DND-41 (cell line): ENCODE measurements at regions not wholly inside any gene's neighbourhood (a gene's known extent, or its start where the extent isn't known, plus 50 kb on each side); places are given as distances from the start of the nearest gene placed in this dataset.

Experiments used
- ATAC-seq: fragments of 200-7000 bp; cut with Tn5 transposase; 3 replicates; pipeline ENCODE4 v1.9.1; 2021; ENCODE audit warnings: low read depth; ENCODE audit not compliant: insufficient read depth
- DNase-seq: peaks from one replicate; pipeline ENCODE4 v3.0.0-alpha.2; 2020
- H2AFZ ChIP-seq: 2 replicates; pipeline ENCODE4 v1.6.0; 2012; ENCODE audit warnings: low read depth, low read length
- H3K27ac ChIP-seq: 2 replicates; pipeline ENCODE4 v1.5.1; 2012; ENCODE audit warnings: low read length, inconsistent platforms
- H3K27me3 ChIP-seq: fragments of 200-600 bp; sonication (generic); 2 replicates; pipeline ENCODE4 v1.6.0; 2012; ENCODE audit warnings: low read length, mild to moderate bottlenecking, inconsistent platforms; ENCODE audit not compliant: insufficient read depth, poor library complexity
- H3K36me3 ChIP-seq: 2 replicates; pipeline ENCODE4 v1.5.1; 2012; ENCODE audit warnings: low read length, inconsistent platforms; ENCODE audit not compliant: insufficient read depth
- H3K4me1 ChIP-seq: 2 replicates; pipeline ENCODE4 v1.5.1; 2012; ENCODE audit warnings: mild to moderate bottlenecking, low read length; ENCODE audit not compliant: insufficient read depth
- H3K4me2 ChIP-seq: 2 replicates; pipeline ENCODE4 v1.6.0; 2012; ENCODE audit warnings: mild to moderate bottlenecking, moderate library complexity, low read length, inconsistent platforms; ENCODE audit not compliant: insufficient read depth
- H3K4me3 ChIP-seq, 2 experiments: fragments of 200-600 bp in 1 of 2; shearing (Covaris generic) in 1 of 2; 2 replicates each; pipeline ENCODE4 v1.5.1; 2012 to 2016; ENCODE audit warnings: inconsistent platforms in 2 of 2, low read length in 2 of 2, mild to moderate bottlenecking in 2 of 2, low read depth in 1 of 2, moderate library complexity in 1 of 2
- H3K79me2 ChIP-seq: 2 replicates; pipeline ENCODE4 v1.6.0; 2012; ENCODE audit warnings: low read length, inconsistent platforms; ENCODE audit not compliant: insufficient read depth
- H3K9ac ChIP-seq: 2 replicates; pipeline ENCODE4 v1.6.0; 2012; ENCODE audit warnings: low read depth, mild to moderate bottlenecking, inconsistent platforms, low read length, moderate library complexity
- H3K9me3 ChIP-seq: 2 replicates; pipeline ENCODE4 v1.5.1; 2012; ENCODE audit warnings: low read length, moderate library complexity, mild to moderate bottlenecking, inconsistent platforms; ENCODE audit not compliant: insufficient read depth, severe bottlenecking
- H4K20me1 ChIP-seq: 2 replicates; pipeline ENCODE4 v1.6.0; 2012; ENCODE audit warnings: low read length; ENCODE audit not compliant: insufficient read depth
- CTCF ChIP-seq: IDR thresholded peaks from 2 replicates; pipeline ENCODE4 v1.5.1; 2012; ENCODE audit warnings: borderline replicate concordance, low read length, moderate library complexity, mild to moderate bottlenecking; ENCODE audit not compliant: poor library complexity, severe bottlenecking; ENCODE audit errors: extremely low read depth
- EZH2 ChIP-seq: IDR thresholded peaks from 3 replicates; pipeline ENCODE4 v1.6.1; 2012; ENCODE audit warnings: borderline replicate concordance, low read depth, mild to moderate bottlenecking, moderate library complexity, low read length, inconsistent platforms; ENCODE audit not compliant: severe bottlenecking

- Histone ChIP-seq H4K20me1 (no peaks in the 10 kb centered on the region), H2AFZ (no peak overlapping the region), H3K4me3 (no peak overlapping the region), H3K9me3 (no peaks in the 10 kb centered on the region), H3K27me3 (peaks cover 3% of the 10 kb centered on the region), H3K9ac (no peak overlapping the region), H3K79me2 (no peaks in the 10 kb centered on the region), H3K36me3 (no peaks in the 10 kb centered on the region), H3K27ac (no peak overlapping the region), H3K4me1 (no peaks in the 10 kb centered on the region), H3K4me2 (no peak overlapping the region)
- TF ChIP-seq CTCF (no peak), EZH2 (no peak)
- DNase-seq (no peak), ATAC-seq (no peak)
Observed at GRCh38 chr12:105933671-105934665, 204.8 kb downstream of the NUAK1 start.

DNA sequence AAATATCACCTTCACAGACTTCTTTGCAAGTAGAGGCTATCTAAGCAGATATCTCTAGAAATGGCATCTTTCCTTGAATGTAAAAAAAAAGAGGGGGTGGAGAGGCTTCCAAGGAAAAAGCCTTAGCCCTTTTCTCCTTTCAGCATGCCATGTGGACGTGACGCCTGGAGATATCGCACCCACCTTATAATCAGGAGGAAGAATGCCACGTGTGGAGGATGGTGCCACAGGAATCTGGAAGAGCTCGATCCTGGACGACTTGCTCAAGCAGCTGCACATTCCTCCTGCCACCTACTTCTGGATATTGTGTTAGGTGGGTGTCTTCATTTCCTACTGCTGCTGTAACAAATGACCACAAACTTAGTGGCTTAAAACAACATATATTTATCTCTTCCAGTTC lies 203.6 kb downstream of the NUAK1 start:
- Histone ChIP-seq H3K79me2 (no peaks in the 10 kb centered on the region), H3K9ac (no peak overlapping the region), H3K27me3 (peaks cover 3% of the 10 kb centered on the region), H2AFZ (no peak overlapping the region), H3K4me2 (no peak overlapping the region), H3K9me3 (no peaks in the 10 kb centered on the region), H3K27ac (no peak overlapping the region), H4K20me1 (no peaks in the 10 kb centered on the region), H3K36me3 (no peaks in the 10 kb centered on the region), H3K4me3 (no peak overlapping the region), H3K4me1 (no peaks in the 10 kb centered on the region)
- no peak for TF ChIP-seq CTCF
- TF ChIP-seq EZH2 = no peak
- ATAC-seq (no peak), DNase-seq (no peak)

GRCh38 chr12:105935981-105936380 lies 202.8 kb downstream of the NUAK1 start:
- no peak for ATAC-seq
- H3K4me3 ChIP-seq = no peak overlapping the region
- no peaks in the 10 kb centered on the region for H3K27me3 ChIP-seq
- H4K20me1 ChIP-seq = no peaks in the 10 kb centered on the region
- H3K4me1 ChIP-seq = no peaks in the 10 kb centered on the region
- TF ChIP-seq EZH2 (no peak), CTCF (no peak)
- H3K4me2 ChIP-seq = no peak overlapping the region
- H3K36me3 ChIP-seq = no peaks in the 10 kb centered on the region
- no peak overlapping the region for H3K9ac ChIP-seq
- no peaks in the 10 kb centered on the region for H3K79me2 ChIP-seq
- H2AFZ ChIP-seq = no peak overlapping the region
- H3K9me3 ChIP-seq = no peaks in the 10 kb centered on the region
- DNase-seq = no peak
- H3K27ac ChIP-seq = no peak overlapping the region
